Bronchial epithelial cell (primary cell): ENCODE measurements at regions not wholly inside any gene's neighbourhood (a gene's known extent, or its start where the extent isn't known, plus 50 kb on each side); places are given as distances from the start of the nearest gene placed in this dataset.

Experiments
- DNase-seq: peaks from one replicate; pipeline ENCODE4 v3.0.0-alpha.2; 2010; ENCODE audit warnings: low read depth
- FAIRE-seq: peaks from 2 replicates; lab custom pipeline; 2011; peaks lifted over from hg19 to GRCh38; lab: Jason Lieb, UNC
- H3K27me3 ChIP-seq: 2 replicates; pipeline ENCODE4 v1.5.1; 2011; ENCODE audit warnings: low read length; ENCODE audit not compliant: control insufficient read depth, insufficient read depth
- H3K36me3 ChIP-seq: 2 replicates; pipeline ENCODE4 v1.5.1; 2011; ENCODE audit warnings: low read length; ENCODE audit not compliant: control insufficient read depth, insufficient read depth
- H3K4me3 ChIP-seq: 2 replicates; pipeline ENCODE4 v1.5.1; 2011; ENCODE audit warnings: mild to moderate bottlenecking, low read depth, low read length, control low read depth
- TF ChIP-seq, protein P1 (sequence below): IDR thresholded peaks from 2 replicates; pipeline ENCODE4 v1.5.1; 2011; ENCODE audit warnings: mild to moderate bottlenecking, moderate library complexity, low read length, control low read depth, inconsistent platforms; ENCODE audit not compliant: insufficient read depth, severe bottlenecking

DNA sequence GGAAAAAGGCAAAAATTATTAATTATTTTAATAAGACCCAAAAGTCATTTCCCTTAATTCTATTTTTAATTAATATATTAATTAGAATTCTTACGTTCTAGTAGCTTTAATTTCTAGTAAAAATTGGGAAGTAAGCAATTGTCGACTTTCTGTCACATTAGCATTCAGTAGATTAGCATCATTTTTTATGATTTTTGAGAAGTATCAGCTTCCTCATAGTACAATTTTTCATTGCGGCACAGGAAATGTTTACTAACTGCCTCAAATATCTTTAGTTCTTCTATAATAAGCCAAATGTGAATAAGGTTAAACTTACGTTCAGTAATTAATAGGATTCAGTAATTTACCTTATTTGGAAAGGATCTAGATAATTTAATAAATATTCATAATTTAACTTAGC is 687.4 kb downstream of the EPM2A start:
- Histone ChIP-seq H3K27me3 (no peaks in the 10 kb centered on the region), H3K36me3 (no peaks in the 10 kb centered on the region), H3K4me3 (no peak overlapping the region)
- no peak for FAIRE-seq
- TF ChIP-seq, protein P1, sequence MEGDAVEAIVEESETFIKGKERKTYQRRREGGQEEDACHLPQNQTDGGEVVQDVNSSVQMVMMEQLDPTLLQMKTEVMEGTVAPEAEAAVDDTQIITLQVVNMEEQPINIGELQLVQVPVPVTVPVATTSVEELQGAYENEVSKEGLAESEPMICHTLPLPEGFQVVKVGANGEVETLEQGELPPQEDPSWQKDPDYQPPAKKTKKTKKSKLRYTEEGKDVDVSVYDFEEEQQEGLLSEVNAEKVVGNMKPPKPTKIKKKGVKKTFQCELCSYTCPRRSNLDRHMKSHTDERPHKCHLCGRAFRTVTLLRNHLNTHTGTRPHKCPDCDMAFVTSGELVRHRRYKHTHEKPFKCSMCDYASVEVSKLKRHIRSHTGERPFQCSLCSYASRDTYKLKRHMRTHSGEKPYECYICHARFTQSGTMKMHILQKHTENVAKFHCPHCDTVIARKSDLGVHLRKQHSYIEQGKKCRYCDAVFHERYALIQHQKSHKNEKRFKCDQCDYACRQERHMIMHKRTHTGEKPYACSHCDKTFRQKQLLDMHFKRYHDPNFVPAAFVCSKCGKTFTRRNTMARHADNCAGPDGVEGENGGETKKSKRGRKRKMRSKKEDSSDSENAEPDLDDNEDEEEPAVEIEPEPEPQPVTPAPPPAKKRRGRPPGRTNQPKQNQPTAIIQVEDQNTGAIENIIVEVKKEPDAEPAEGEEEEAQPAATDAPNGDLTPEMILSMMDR: no peak
- no peak for DNase-seq

DNA sequence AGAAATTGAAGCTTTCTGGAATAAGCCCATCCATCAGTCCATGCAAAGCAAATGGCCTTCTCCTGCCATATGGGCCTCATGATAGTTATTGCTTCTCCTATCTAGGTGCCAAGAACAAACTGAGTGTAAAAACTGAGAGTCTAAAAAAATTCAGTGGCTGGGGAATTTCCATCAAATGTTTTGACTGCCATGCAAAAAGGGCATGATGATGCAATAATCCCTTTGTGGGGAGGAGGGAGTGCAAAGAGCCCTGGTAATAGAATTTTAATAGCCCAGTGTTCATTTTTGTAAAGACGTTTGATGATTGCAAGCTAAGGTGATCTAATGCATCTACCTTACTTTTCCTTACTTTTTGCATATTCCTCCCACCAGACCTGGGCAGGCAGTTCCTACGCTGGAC is 683.7 kb downstream of the EPM2A start:
- TF ChIP-seq, protein P1: no peak
- DNase-seq (no peak), FAIRE-seq (no peak)
- H3K4me3 ChIP-seq: no peak overlapping the region
- no peaks in the 10 kb centered on the region for H3K27me3 ChIP-seq
- no peaks in the 10 kb centered on the region for H3K36me3 ChIP-seq

DNA sequence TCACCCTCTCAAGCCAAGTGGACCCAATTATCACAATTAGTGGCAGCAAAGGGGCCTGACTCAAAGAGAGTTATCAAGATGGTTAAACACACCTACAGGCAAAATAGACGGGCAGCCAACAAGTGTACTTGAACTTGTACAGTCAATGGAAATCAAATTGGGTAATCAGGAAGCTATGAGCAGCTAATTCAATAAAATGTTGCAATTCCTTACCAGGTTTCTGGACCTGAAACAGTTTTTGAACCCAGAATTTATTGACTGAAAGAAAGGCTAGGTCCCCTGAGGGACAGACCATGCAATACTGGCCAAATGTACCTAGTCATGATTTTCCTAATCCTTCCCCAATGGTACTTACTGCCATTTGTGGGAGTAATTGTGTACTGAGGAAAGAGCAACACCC is 679.8 kb downstream of the EPM2A start:
- H3K4me3 ChIP-seq: no peak overlapping the region
- TF ChIP-seq, protein P1: no peak
- H3K27me3 ChIP-seq: no peaks in the 10 kb centered on the region
- DNase-seq: no peak
- FAIRE-seq: no peak
- H3K36me3 ChIP-seq: no peaks in the 10 kb centered on the region

DNA sequence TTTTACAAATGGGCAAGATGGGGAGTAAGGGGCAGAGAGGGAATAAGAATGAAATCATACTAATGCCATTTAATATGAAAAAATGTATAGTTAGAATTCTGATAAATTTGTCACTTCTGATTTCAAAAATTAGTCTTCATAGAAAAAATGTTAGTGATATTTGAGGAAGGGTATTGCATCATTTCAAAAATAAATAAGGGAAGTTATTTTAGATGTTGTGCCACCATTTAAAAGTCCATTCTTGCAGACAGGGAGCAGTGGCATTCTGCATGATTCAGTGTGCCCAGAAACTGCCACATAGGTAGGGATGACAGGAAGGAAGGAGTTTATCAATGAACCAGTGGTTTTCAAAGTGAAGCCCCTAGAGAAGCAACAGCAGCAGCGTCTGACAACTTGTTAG is 674.6 kb downstream of the EPM2A start:
- TF ChIP-seq, protein P1: no peak
- no peaks in the 10 kb centered on the region for H3K27me3 ChIP-seq
- no peak for FAIRE-seq
- DNase-seq: no peak
- H3K4me3 ChIP-seq: no peak overlapping the region
- H3K36me3 ChIP-seq: no peaks in the 10 kb centered on the region

DNA sequence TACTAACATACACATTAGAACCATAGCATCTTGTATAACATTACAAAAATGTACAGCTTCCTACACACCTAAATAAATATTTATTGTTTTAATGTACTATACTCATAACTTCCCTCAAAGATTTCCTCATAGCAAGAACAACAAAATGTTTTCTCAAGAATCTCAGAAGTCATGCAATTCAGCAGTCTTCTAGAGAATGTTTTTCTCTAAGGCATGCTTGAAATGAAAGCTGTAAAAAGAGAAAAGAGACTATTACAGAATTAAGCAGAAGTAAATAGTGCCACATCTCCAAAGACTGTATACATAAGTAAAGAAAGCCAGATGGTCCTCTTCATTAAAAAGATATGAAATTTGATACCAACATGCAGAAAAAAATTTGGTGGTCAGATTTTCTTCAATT is 672.2 kb downstream of the EPM2A start:
- no peaks in the 10 kb centered on the region for H3K36me3 ChIP-seq
- H3K27me3 ChIP-seq: no peaks in the 10 kb centered on the region
- FAIRE-seq (no peak), DNase-seq (no peak)
- H3K4me3 ChIP-seq: no peak overlapping the region
- TF ChIP-seq, protein P1: no peak

DNA sequence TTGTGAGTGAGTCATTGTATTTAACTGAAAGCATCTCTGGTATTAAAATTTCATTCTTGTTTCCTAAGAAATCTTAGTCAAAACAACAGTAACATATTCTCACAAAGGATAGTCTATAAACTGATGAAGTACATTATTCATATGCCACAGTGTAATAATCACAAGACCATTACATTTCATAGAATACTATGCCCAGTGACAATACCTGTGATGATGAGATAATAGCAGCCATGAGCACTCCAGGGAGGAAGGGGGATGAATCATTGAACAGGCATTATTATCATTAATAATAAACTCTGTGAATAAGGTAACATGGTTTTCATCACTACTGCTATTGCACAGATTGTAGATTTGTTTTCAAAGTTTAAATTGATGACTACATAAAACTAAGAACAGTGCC is 667.9 kb downstream of the EPM2A start:
- Histone ChIP-seq H3K27me3 (no peaks in the 10 kb centered on the region), H3K36me3 (no peaks in the 10 kb centered on the region), H3K4me3 (no peak overlapping the region)
- FAIRE-seq: no peak
- peak; percentile 68 for DNase-seq
- TF ChIP-seq, protein P1: no peak
